Mammary epithelial cell (primary cell): ENCODE measurements at regions not wholly inside any gene's neighbourhood (a gene's known extent, or its start where the extent isn't known, plus 50 kb on each side); places are given as distances from the start of the nearest gene placed in this dataset.

Experiments
- CTCF ChIP-seq, 2 donors: IDR thresholded peaks in 1 of 2; conservative IDR thresholded peaks in 1 of 2; 2 replicates each; pipeline ENCODE4 v1.5.1; 2011 to 2012; ENCODE audit warnings: inconsistent platforms in 2 of 2, low read length in 2 of 2, mild to moderate bottlenecking in 2 of 2, control low read depth in 1 of 2, low read depth in 1 of 2; ENCODE audit not compliant: insufficient read depth in 1 of 2; ENCODE audit errors: extremely low read depth in 1 of 2
- EZH2 ChIP-seq: IDR thresholded peaks from 2 replicates; pipeline ENCODE4 v1.6.1; 2012; ENCODE audit warnings: low read length, inconsistent platforms, borderline replicate concordance

- no peak for TF ChIP-seq CTCF (conservative IDR thresholded peaks at IDR 0.05 in 1 of 2, IDR thresholded peaks at IDR 0.05 in 1 of 2; ENCODE audit: extremely low read depth in 1 of 2, insufficient read depth in 1 of 2, low read depth in 1 of 2, low read length in 2 of 2)
- TF ChIP-seq EZH2: no peak
Observed at GRCh38 chr2:121872651-121873050, 117.2 kb downstream of the TSN start.
